Stomach (tissue), 8 donors: ENCODE measurements at regions not wholly inside any gene's neighbourhood (a gene's known extent, or its start where the extent isn't known, plus 50 kb on each side); places are given as distances from the start of the nearest gene placed in this dataset.

Experiments
- DNase-seq, 2 donors: peaks; one replicate each; pipeline versions ENCODE4 v3.0.0 to v3.0.0-alpha.2; 2013 to 2019
- H3K27ac ChIP-seq, 5 donors: fragments of 200-600 bp in 4 of 5; sonication (generic) in 4 of 5; one replicate each; pipeline ENCODE4 v1.5.1; 2013 to 2019; ENCODE audit warnings: mild to moderate bottlenecking in 1 of 5, moderate library complexity in 1 of 5
- H3K27me3 ChIP-seq, 3 donors: fragments of 200-600 bp; sonication (generic); one replicate each; pipeline ENCODE4 v1.5.1; 2017 to 2019; ENCODE audit warnings: mixed run types in 1 of 3
- H3K36me3 ChIP-seq, 4 donors: fragments of 200-600 bp; sonication (generic); 1 replicate in 3 of 4; 2 replicates in 1 of 4; pipeline ENCODE4 v1.5.1; 2016 to 2019
- H3K4me1 ChIP-seq, 4 donors: fragments of 200-600 bp; sonication (generic); one replicate each; pipeline ENCODE4 v1.5.1; 2016 to 2019
- H3K4me3 ChIP-seq, 4 donors: fragments of 200-600 bp; sonication (generic) in 3 of 4; one replicate each; pipeline ENCODE4 v1.5.1; 2016 to 2019; ENCODE audit warnings: mild to moderate bottlenecking in 1 of 4
- H3K9me3 ChIP-seq, 4 donors: fragments of 200-600 bp; sonication (generic); one replicate each; pipeline ENCODE4 v1.5.1; 2016 to 2019
- CTCF ChIP-seq, 7 experiments: fragments of 450-650 bp in 4 of 7; fragments of 200-600 bp in 3 of 7; sonication (generic) in 3 of 7; IDR thresholded peaks; one replicate each; pipeline ENCODE4 v1.5.1; 2016 to 2019; ENCODE audit warnings: antibody characterized with exemption in 7 of 7, control low read depth in 2 of 7, mild to moderate bottlenecking in 1 of 7
- EP300 ChIP-seq: sonication (generic); formaldehyde crosslinking; IDR thresholded peaks from one replicate; pipeline ENCODE4 v1.6.1; 2017; ENCODE audit warnings: antibody characterized with exemption
- POLR2A ChIP-seq, 4 donors: fragments of 450-650 bp; IDR thresholded peaks; one replicate each; pipeline ENCODE4 v1.6.1; 2016; ENCODE audit warnings: antibody characterized with exemption in 4 of 4, control low read depth in 2 of 4, mild to moderate bottlenecking in 1 of 4, moderate library complexity in 1 of 4
- POLR2AphosphoS5 ChIP-seq, 3 donors: sonication (generic); formaldehyde crosslinking; IDR thresholded peaks; one replicate each; pipeline ENCODE4 v1.6.1; 2016; ENCODE audit warnings: antibody characterized with exemption in 3 of 3
- WGBS, 5 donors: extraction: QIAGEN DNeasy Blood & Tissue Kit in 3 of 5; methylation state at CpG; one replicate each; pipeline versions ENCODE4 v1.1.5 to v1.1.7; 2013 to 2018; 5-methylcytosine and 5-hydroxymethylcytosine counted together
- intact Hi-C: fragments of 100-400 bp; cut with DNase I; formaldehyde crosslinking; loops from one replicate; pipeline ENCODE4 v1.15.1; 2023; ENCODE audit warnings: low total_unique reads
- donor health status: healthy with polysubstance abuse.
- donor health status: Bipolar disorder and iron deficiency.
- donor health status: healthy.

- H3K4me1 ChIP-seq, result peaks cover 5 to 34% (median 25%) of the 10 kb centered on the region in 4 donors
- H3K9me3 ChIP-seq, result peaks cover 0 to 3% (median 2%) of the 10 kb centered on the region in 4 donors
- TF ChIP-seq POLR2A (IDR thresholded peaks at IDR 0.05) (no peak), CTCF (IDR thresholded peaks at IDR 0.05) (no peak), EP300 (no peak), POLR2AphosphoS5 (IDR thresholded peaks at IDR 0.05) (no peak)
- no peak for DNase-seq
- no peak overlapping the region for H3K4me3 ChIP-seq
- H3K36me3 ChIP-seq, result no peaks in the 10 kb centered on the region
- H3K27ac ChIP-seq, result no peak overlapping the region
- 83 to 89% (median 87%) methylated on average over 12 of the region's 12 CpGs for WGBS, 5 donors
- intact Hi-C loops, result no loop called here
- H3K27me3 ChIP-seq, result peaks cover 0 to 4% (median 0%) of the 10 kb centered on the region in 3 donors
Observed at GRCh38 chr10:131644864-131645658, 255.7 kb upstream of the PPP2R2D start.

- 85 to 95% (median 87%) methylated on average over 6 to 10 of the region's 10 CpGs for WGBS, 5 donors
- TF ChIP-seq EP300 (no peak), POLR2AphosphoS5 (IDR thresholded peaks at IDR 0.05) (no peak), CTCF (IDR thresholded peaks at IDR 0.05) (no peak), POLR2A (IDR thresholded peaks at IDR 0.05) (no peak)
- DNase-seq, result no peak
- H3K36me3 ChIP-seq, result no peaks in the 10 kb centered on the region
- H3K9me3 ChIP-seq, result no peaks in the 10 kb centered on the region
- H3K27ac ChIP-seq, result no peak overlapping the region
- H3K4me3 ChIP-seq, result no peak overlapping the region
- H3K4me1 ChIP-seq, result peaks cover 5 to 38% (median 25%) of the 10 kb centered on the region in 4 donors
- peaks cover 0 to 11% (median 0%) of the 10 kb centered on the region in 3 donors for H3K27me3 ChIP-seq
- intact Hi-C loops, result no loop called here
Observed at GRCh38 chr10:131645756-131646155, 255.1 kb upstream of the PPP2R2D start.

- 41 to 71% (median 58%) methylated on average over 26 to 30 of the region's 30 CpGs for WGBS, 5 donors
- peaks cover 5 to 38% (median 23%) of the 10 kb centered on the region in 4 donors for H3K4me1 ChIP-seq
- peak overlapping the region in 1 of 5 donors; percentile 16 for H3K27ac ChIP-seq
- H3K4me3 ChIP-seq, result no peak overlapping the region
- peaks cover 0 to 21% (median 0%) of the 10 kb centered on the region in 3 donors for H3K27me3 ChIP-seq
- peak in 1 of 2 donors; percentile 69 for DNase-seq
- intact Hi-C loops, result no loop called here
- TF ChIP-seq POLR2A (IDR thresholded peaks at IDR 0.05), result no peak
- TF ChIP-seq POLR2AphosphoS5 (IDR thresholded peaks at IDR 0.05), result peak in 1 of 3 donors; percentile 48
- H3K9me3 ChIP-seq, result no peaks in the 10 kb centered on the region
- no peaks in the 10 kb centered on the region for H3K36me3 ChIP-seq
Observed at GRCh38 chr10:131646551-131647525, 254.0 kb upstream of the PPP2R2D start.

- Histone ChIP-seq H3K27me3 (peaks cover 0 to 31% (median 0%) of the 10 kb centered on the region in 3 donors), H3K9me3 (no peaks in the 10 kb centered on the region), H3K27ac (no peak overlapping the region), H3K36me3 (no peaks in the 10 kb centered on the region), H3K4me3 (no peak overlapping the region), H3K4me1 (peaks cover 5 to 38% (median 21%) of the 10 kb centered on the region in 4 donors)
- intact Hi-C loops, result no loop called here
- WGBS, 5 donors, result 83 to 90% (median 88%) methylated on average over 10 to 11 of the region's 11 CpGs
- no peak for DNase-seq
- TF ChIP-seq CTCF (IDR thresholded peaks at IDR 0.05), result no peak
- no peak for TF ChIP-seq POLR2AphosphoS5 (IDR thresholded peaks at IDR 0.05)
- TF ChIP-seq EP300, result no peak
- no peak for TF ChIP-seq POLR2A (IDR thresholded peaks at IDR 0.05)
Observed at GRCh38 chr10:131647789-131648188, 253.0 kb upstream of the PPP2R2D start.
